Spleen (tissue), 11 donors: ENCODE measurements at regions not wholly inside any gene's neighbourhood (a gene's known extent, or its start where the extent isn't known, plus 50 kb on each side); places are given as distances from the start of the nearest gene placed in this dataset.

Experiments used
- DNase-seq: peaks from one replicate; pipeline ENCODE4 v3.0.0-alpha.2; 2020
- H3K27ac ChIP-seq, 8 donors: fragments of 200-600 bp; sonication (generic) in 7 of 8; 1 replicate in 4 of 8; 2 replicates in 4 of 8; pipeline versions ENCODE4 v1.5.0 to v1.8.0; 2016 to 2021; ENCODE audit warnings: inconsistent platforms in 4 of 8, mild to moderate bottlenecking in 4 of 8, moderate library complexity in 1 of 8
- H3K27me3 ChIP-seq, 7 donors: fragments of 200-600 bp; sonication (generic) in 6 of 7; replicated peaks in 1 of 7; 1 replicate in 4 of 7; 2 replicates in 3 of 7; pipeline versions ENCODE4 v1.5.0 to v1.8.0; 2016 to 2021; ENCODE audit warnings: inconsistent platforms in 3 of 7, mild to moderate bottlenecking in 1 of 7
- H3K36me3 ChIP-seq, 6 donors: fragments of 200-600 bp; sonication (generic) in 5 of 6; 1 replicate in 4 of 6; 2 replicates in 2 of 6; pipeline versions ENCODE4 v1.5.0 to v1.8.0; 2016 to 2021; ENCODE audit warnings: inconsistent platforms in 2 of 6
- H3K4me1 ChIP-seq, 6 donors: fragments of 200-600 bp; sonication (generic) in 5 of 6; 1 replicate in 3 of 6; 2 replicates in 3 of 6; pipeline versions ENCODE4 v1.5.0 to v1.8.0; 2016 to 2021; ENCODE audit warnings: inconsistent platforms in 3 of 6
- H3K4me3 ChIP-seq, 8 donors: fragments of 200-600 bp; sonication (generic) in 7 of 8; 1 replicate in 4 of 8; 2 replicates in 4 of 8; pipeline versions ENCODE4 v1.5.0 to v1.8.0; 2016 to 2021; ENCODE audit warnings: inconsistent platforms in 4 of 8, mild to moderate bottlenecking in 4 of 8, moderate library complexity in 2 of 8
- H3K9me3 ChIP-seq, 8 donors: fragments of 200-600 bp; sonication (generic) in 7 of 8; 1 replicate in 4 of 8; 2 replicates in 4 of 8; pipeline versions ENCODE4 v1.5.0 to v1.8.0; 2016 to 2021; ENCODE audit warnings: inconsistent platforms in 4 of 8
- POLR2A ChIP-seq, 3 donors: fragments of 450-650 bp; IDR thresholded peaks; one replicate each; pipeline ENCODE4 v1.5.1; 2017; ENCODE audit warnings: antibody characterized with exemption in 3 of 3, mild to moderate bottlenecking in 1 of 3
- POLR2AphosphoS5 ChIP-seq, 3 donors: sonication (generic); formaldehyde crosslinking; IDR thresholded peaks; one replicate each; pipeline ENCODE4 v1.5.1; 2017; ENCODE audit warnings: antibody characterized with exemption in 3 of 3
- WGBS, 5 donors: extraction: QIAGEN DNeasy Blood & Tissue Kit in 3 of 5; methylation state at CpG; one replicate each; pipeline versions ENCODE4 v1.1.5 to v1.1.7; 2013 to 2018; 5-methylcytosine and 5-hydroxymethylcytosine counted together
- intact Hi-C: fragments of 100-400 bp; cut with DNase I; formaldehyde crosslinking; loops from one replicate; pipeline ENCODE4 v1.15.0; 2023; ENCODE audit warnings: low total_unique reads
- TF ChIP-seq, protein P1 (sequence below), 11 experiments: fragments of 200-600 bp in 7 of 11; fragments of 450-650 bp in 4 of 11; sonication (generic) in 4 of 11; IDR thresholded peaks in 8 of 11; conservative IDR thresholded peaks in 3 of 11; 1 replicate in 7 of 11; 2 replicates in 4 of 11; pipeline versions ENCODE4 v1.4.0 to v1.8.0; 2016 to 2021; ENCODE audit warnings: antibody characterized with exemption in 11 of 11, inconsistent platforms in 4 of 11, mild to moderate bottlenecking in 1 of 11
- donor health status: healthy with polysubstance abuse.
- donor health status: DM: no; HTN: no; CAD: no; lungs with moderate emphysema.
- donor health status: DM: no; HTN: no; CAD: no.
- donor health status: Bipolar disorder and iron deficiency.
- donor health status: healthy.
- donor health status: DM: no; HTN: no; CAD: no.
- donor health status: DM: yes; HTN: yes; CAD: no.

DNA sequence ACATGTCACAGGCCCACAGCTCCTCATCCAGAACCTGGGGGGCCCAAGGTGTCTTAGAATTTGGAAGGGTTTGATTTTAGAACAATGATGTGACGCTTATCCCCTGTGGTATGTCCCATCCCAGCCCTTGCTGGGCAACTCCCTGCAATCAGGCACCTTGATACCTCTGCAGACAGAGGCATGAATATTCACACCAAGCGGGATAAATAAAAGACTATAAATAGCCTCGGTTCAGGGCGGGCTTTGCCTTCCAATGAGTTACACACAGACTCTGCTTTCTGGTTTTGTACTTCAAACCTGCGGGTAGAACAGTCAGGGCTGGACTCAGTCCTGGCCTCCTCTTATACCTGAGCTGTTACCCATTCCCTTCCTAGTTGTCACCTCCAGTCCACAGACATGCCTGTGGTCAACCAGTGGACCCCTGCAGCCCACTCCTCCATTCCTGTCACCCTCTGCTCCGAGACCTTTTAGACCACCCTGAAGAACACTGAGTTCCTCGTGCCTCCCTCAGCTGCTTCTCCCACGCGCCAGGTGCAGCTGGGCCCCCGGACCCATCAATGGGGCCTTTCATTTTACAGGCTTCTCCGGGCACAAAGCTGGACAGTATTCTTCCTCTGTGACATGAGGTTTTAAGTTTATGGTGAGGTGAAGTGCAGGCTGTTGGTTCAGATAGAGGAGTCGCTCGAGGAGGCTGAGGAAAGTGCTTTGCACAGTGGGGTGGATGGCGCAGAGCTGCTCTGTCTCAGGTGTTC is 120.1 kb upstream of the TNR start:
- intact Hi-C loops = no loop called here

DNA sequence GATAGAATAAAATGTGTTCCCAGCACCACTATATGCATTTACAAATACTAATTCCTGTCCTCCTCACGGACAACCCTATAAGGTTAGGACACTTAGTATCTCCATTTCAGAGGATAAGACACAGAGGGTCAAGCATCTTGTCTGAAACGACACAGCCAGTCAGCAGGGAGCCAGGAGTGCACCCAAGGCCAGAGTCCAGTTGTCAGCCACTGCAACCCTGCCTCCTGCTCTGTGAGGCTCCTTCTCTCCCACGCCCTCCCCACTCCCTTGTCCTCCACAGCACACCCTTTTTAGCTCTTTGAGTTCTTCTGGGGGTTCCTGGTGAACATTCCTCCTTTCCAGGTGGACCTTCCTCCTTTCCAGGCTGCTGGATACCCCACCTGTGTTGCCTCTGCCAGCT is 119.0 kb upstream of the TNR start:
- H3K27me3 ChIP-seq = peaks cover 0 to 7% (median 0%) of the 10 kb centered on the region in 7 donors
- H3K36me3 ChIP-seq = no peaks in the 10 kb centered on the region
- intact Hi-C loops = no loop called here
- TF ChIP-seq POLR2AphosphoS5 (IDR thresholded peaks at IDR 0.05) (no peak), POLR2A (IDR thresholded peaks at IDR 0.05) (no peak)
- TF ChIP-seq, protein P1, sequence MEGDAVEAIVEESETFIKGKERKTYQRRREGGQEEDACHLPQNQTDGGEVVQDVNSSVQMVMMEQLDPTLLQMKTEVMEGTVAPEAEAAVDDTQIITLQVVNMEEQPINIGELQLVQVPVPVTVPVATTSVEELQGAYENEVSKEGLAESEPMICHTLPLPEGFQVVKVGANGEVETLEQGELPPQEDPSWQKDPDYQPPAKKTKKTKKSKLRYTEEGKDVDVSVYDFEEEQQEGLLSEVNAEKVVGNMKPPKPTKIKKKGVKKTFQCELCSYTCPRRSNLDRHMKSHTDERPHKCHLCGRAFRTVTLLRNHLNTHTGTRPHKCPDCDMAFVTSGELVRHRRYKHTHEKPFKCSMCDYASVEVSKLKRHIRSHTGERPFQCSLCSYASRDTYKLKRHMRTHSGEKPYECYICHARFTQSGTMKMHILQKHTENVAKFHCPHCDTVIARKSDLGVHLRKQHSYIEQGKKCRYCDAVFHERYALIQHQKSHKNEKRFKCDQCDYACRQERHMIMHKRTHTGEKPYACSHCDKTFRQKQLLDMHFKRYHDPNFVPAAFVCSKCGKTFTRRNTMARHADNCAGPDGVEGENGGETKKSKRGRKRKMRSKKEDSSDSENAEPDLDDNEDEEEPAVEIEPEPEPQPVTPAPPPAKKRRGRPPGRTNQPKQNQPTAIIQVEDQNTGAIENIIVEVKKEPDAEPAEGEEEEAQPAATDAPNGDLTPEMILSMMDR (IDR thresholded peaks at IDR 0.05 in 8 of 11, conservative IDR thresholded peaks at IDR 0.05 in 3 of 11) = no peak
- no peaks in the 10 kb centered on the region for H3K9me3 ChIP-seq
- H3K4me1 ChIP-seq = no peaks in the 10 kb centered on the region
- no peak overlapping the region for H3K27ac ChIP-seq
- 62 to 78% (median 69%) methylated on average over 3 of the region's 3 CpGs for WGBS, 5 donors
- no peak overlapping the region for H3K4me3 ChIP-seq
- DNase-seq = no peak

More for the DNA sequence above, 120.1 kb upstream of the TNR start:
- 83 to 88% (median 86%) methylated on average over 14 of the region's 14 CpGs for WGBS, 5 donors
- no peaks in the 10 kb centered on the region for H3K9me3 ChIP-seq
- TF ChIP-seq POLR2AphosphoS5 (IDR thresholded peaks at IDR 0.05) (no peak), POLR2A (IDR thresholded peaks at IDR 0.05) (no peak)
- TF ChIP-seq, protein P1 (IDR thresholded peaks at IDR 0.05 in 8 of 11, conservative IDR thresholded peaks at IDR 0.05 in 3 of 11) = no peak
- H3K27ac ChIP-seq = no peak overlapping the region
- DNase-seq = no peak
- peaks cover 0 to 7% (median 0%) of the 10 kb centered on the region in 7 donors for H3K27me3 ChIP-seq
- no peaks in the 10 kb centered on the region for H3K36me3 ChIP-seq
- no peaks in the 10 kb centered on the region for H3K4me1 ChIP-seq
- H3K4me3 ChIP-seq = no peak overlapping the region

DNA sequence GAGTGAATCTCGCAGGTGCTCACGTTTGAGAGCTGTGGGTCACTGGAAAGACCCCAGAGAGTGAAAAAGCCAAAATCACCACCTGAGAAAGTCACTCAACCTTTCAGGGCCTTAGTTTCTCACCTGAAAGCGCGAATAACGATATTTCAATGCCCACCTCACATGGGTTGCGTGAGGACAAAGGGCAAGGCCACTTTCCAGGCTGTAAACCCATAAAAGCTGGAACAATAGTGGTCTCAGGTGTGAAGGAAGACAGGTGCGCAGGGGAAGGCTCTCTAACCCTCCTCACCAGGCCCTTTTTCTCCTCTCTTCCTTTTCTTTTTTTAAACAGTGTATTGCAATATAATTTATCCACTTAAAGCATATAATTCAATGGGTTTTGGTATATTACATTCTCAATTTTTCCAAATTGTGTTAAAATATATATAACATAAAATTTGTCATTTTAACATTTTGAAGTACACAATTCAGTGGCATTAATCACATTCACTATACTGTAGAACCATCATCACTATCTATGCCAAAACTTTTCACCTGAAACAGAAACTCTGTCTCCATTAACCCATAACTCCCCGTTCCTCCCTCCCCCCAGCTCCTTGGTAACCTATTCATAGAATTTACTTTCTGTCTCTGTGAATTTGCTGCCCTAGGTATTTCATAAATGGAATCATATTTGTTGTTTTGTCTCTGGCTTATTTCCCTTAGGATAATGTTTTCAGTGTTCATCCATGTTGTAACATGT is 118.4 kb upstream of the TNR start:
- no peak for DNase-seq
- Histone ChIP-seq H3K36me3 (no peaks in the 10 kb centered on the region), H3K27ac (no peak overlapping the region), H3K4me3 (no peak overlapping the region), H3K27me3 (peaks cover 0 to 7% (median 0%) of the 10 kb centered on the region in 7 donors), H3K9me3 (no peaks in the 10 kb centered on the region), H3K4me1 (no peaks in the 10 kb centered on the region)
- intact Hi-C loops = no loop called here
- 73 to 89% (median 86%) methylated on average over 8 of the region's 8 CpGs for WGBS, 5 donors
- TF ChIP-seq, protein P1 (IDR thresholded peaks at IDR 0.05 in 8 of 11, conservative IDR thresholded peaks at IDR 0.05 in 3 of 11) = no peak
- TF ChIP-seq POLR2AphosphoS5 (IDR thresholded peaks at IDR 0.05) (no peak), POLR2A (IDR thresholded peaks at IDR 0.05) (no peak)

DNA sequence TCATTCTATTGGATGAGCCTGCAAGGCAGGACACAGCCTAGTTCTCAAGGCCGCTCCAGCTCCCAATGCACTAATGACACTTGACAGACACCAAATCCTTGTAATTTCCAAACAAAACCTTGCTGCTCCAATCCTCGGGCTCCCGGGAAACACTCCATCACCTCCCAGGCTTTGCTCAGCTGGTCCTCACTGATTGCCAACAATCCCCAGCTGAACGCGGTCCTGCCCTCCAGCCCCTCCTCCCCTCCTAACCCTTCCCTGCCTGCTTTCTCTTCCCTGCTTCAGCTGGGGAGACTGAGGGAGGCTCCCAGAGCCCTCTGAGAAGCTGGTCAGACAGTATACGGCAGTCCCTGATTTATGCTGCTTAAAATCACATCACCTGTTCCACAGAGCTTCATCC is 114.4 kb upstream of the TNR start:
- H3K4me1 ChIP-seq = no peaks in the 10 kb centered on the region
- H3K27ac ChIP-seq = no peak overlapping the region
- WGBS, 5 donors = 56 to 70% (median 64%) methylated on average over 6 of the region's 6 CpGs
- H3K4me3 ChIP-seq = no peak overlapping the region
- H3K9me3 ChIP-seq = no peaks in the 10 kb centered on the region
- intact Hi-C loops = no loop called here
- no peak for DNase-seq
- TF ChIP-seq POLR2A (IDR thresholded peaks at IDR 0.05) = no peak
- TF ChIP-seq, protein P1 (IDR thresholded peaks at IDR 0.05 in 8 of 11, conservative IDR thresholded peaks at IDR 0.05 in 3 of 11) = no peak
- TF ChIP-seq POLR2AphosphoS5 (IDR thresholded peaks at IDR 0.05) = no peak
- no peaks in the 10 kb centered on the region for H3K36me3 ChIP-seq
- H3K27me3 ChIP-seq = peaks cover 0 to 24% (median 0%) of the 10 kb centered on the region in 7 donors
